Chondrocyte (in vitro differentiated cells): ENCODE measurements at regions not wholly inside any gene's neighbourhood (a gene's known extent, or its start where the extent isn't known, plus 50 kb on each side); places are given as distances from the start of the nearest gene placed in this dataset.

Experiments used
- DNase-seq: peaks from one replicate; pipeline ENCODE4 v3.0.0; 2021; ENCODE audit warnings: mixed read lengths, low spot score
- H3K27ac Mint-ChIP-seq: one replicate; pipeline ENCODE4 v1.8.0; 2021; ENCODE audit warnings: mild to moderate bottlenecking, moderate library complexity, mixed read lengths; ENCODE audit not compliant: unreplicated experiment
- H3K27me3 Mint-ChIP-seq: 2 replicates; pipeline ENCODE4 v1.8.0; 2021; ENCODE audit warnings: low read depth, mixed read lengths
- H3K36me3 Mint-ChIP-seq: 2 replicates; pipeline ENCODE4 v1.8.0; 2021; ENCODE audit warnings: low read depth, mixed read lengths
- H3K4me1 Mint-ChIP-seq: 2 replicates; pipeline ENCODE4 v1.8.0; 2021; ENCODE audit warnings: low read depth, mild to moderate bottlenecking, mixed read lengths
- H3K4me3 Mint-ChIP-seq: one replicate; pipeline ENCODE4 v1.8.0; 2021; ENCODE audit warnings: mild to moderate bottlenecking, moderate library complexity, mixed read lengths; ENCODE audit not compliant: unreplicated experiment
- H3K9me3 Mint-ChIP-seq: 2 replicates; pipeline ENCODE4 v1.8.0; 2021; ENCODE audit warnings: low read depth, mixed read lengths
- CTCF ChIP-seq: fragments of 200-600 bp; sonication (generic); IDR thresholded peaks from 2 replicates; pipeline ENCODE4 v1.5.0; 2021; ENCODE audit warnings: antibody characterized with exemption, mild to moderate bottlenecking, moderate library complexity

DNA sequence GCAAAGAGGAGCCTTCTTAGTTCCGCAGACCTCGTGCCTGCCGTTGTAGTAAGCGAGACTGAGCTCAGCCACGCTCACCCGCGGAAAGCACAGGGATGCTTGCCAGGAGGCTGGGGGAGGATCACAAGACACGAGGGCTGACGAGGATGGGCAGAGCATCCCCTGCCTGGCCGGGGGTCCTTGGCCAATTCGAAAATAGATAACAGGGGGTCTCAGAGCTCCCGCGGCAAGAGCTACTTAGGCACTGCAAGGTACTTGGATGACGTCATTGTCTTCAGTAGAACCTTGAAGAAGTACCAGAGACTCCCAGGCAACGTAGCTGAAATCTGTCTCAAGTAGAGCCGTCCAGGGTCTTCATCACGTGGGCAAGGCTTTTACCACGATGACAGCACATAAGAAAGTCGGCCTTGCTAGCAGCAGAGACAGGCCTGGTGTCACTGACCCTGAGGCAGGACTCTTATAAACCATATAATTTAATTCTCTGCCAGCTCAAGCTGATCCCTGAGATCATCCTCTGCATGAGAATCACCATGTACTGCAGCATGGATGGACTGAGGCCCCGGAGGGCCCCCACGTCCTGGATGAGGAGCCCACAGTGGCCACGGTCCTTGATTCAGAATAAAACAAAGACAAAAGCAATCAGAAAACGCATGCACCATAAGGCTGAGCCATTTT is 81.9 kb downstream of the TMEM18 start:
- TF ChIP-seq CTCF, result no peak
- Mint-ChIP-seq H3K27me3 (peaks cover 5% of the 10 kb centered on the region), H3K4me1 (peaks cover 21% of the 10 kb centered on the region), H3K4me3 (no peak overlapping the region), H3K9me3 (no peaks in the 10 kb centered on the region), H3K36me3 (no peaks in the 10 kb centered on the region), H3K27ac (no peak overlapping the region)
- no peak for DNase-seq

GRCh38 chr2:594297-594949 is 82.8 kb downstream of the TMEM18 start:
- Mint-ChIP-seq H3K9me3 (no peaks in the 10 kb centered on the region), H3K36me3 (no peaks in the 10 kb centered on the region), H3K27ac (no peak overlapping the region), H3K4me3 (no peak overlapping the region), H3K27me3 (peaks cover 5% of the 10 kb centered on the region), H3K4me1 (peaks cover 21% of the 10 kb centered on the region)
- no peak for TF ChIP-seq CTCF
- no peak for DNase-seq

- Mint-ChIP-seq H3K27me3 (peaks cover 5% of the 10 kb centered on the region), H3K36me3 (no peaks in the 10 kb centered on the region), H3K27ac (no peak overlapping the region), H3K4me1 (peaks cover 21% of the 10 kb centered on the region), H3K9me3 (no peaks in the 10 kb centered on the region), H3K4me3 (no peak overlapping the region)
- no peak for DNase-seq
- no peak for TF ChIP-seq CTCF
Observed at GRCh38 chr2:593356-594026, 83.7 kb downstream of the TMEM18 start.

DNA sequence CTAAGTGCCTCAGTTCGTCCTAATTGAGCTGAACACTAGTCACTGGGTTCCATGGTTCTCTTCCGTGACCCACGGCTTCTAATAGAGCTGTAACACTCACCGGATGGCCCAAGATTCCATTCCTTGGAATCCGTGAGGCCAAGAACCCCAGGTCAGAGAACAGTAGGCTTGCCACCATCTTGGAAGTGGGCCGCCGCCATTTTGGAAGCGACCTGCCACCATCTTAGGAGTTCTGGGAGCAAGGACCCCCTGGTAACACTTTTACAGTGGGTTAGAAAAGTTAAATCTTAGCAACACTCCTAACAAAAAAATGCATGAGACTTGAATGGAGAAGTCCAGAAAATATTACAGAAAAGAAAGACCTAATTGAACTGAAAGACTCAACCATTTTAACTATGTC is 84.5 kb downstream of the TMEM18 start:
- Mint-ChIP-seq H3K27me3 (peaks cover 5% of the 10 kb centered on the region), H3K27ac (no peak overlapping the region), H3K4me1 (peaks cover 14% of the 10 kb centered on the region), H3K36me3 (no peaks in the 10 kb centered on the region), H3K4me3 (no peak overlapping the region), H3K9me3 (no peaks in the 10 kb centered on the region)
- TF ChIP-seq CTCF, result no peak
- no peak for DNase-seq

DNA sequence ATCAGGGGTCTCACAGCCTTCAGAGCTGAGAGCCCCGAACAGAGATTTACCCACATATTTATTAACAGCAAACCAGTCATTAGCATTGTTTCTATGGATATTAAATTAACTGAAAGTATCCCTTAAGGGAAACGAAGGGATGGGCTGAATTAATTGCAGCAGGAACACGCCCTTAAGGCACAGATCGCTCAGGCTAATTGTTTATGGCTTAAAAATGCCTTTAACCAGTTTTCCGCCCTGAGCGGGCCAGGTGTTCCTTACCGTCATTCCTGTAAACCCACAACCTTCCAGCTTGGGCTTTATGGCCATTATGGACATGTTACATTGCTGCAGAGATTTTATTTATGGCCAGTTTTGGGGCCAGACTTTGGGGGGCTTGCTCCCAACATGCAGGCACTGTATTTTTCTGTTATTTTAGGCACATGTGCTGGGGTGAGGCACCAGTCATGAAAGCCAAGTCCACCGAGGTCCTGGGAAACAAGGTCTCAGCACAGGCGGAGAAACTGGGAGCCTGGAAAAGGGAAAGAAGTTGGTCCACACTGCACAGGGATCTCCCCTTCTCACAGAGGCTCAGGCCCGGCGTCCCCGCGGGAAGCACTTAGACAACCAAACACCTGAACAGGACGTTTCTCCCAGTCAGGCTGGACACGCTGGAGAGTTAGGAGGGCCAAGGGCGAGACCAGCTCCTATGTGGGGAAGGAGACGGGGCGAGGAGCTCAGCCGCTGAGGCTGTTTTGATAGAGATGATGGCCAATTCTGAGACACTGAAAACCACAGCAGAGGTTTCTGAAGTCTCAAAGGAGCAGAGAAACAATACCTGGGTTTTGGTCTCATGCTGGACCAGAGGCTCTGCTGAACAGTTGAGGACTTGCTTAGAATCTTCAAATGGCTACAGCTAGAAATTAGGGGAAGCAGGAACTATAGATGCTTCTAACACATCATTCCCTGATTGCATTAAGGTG is 86.7 kb downstream of the TMEM18 start:
- DNase-seq, result no peak
- Mint-ChIP-seq H3K36me3 (no peaks in the 10 kb centered on the region), H3K9me3 (no peaks in the 10 kb centered on the region), H3K4me3 (no peak overlapping the region), H3K27ac (no peak overlapping the region), H3K27me3 (peaks cover 2% of the 10 kb centered on the region), H3K4me1 (no peaks in the 10 kb centered on the region)
- TF ChIP-seq CTCF, result no peak
